GM19035 (cell line): ENCODE measurements at regions not wholly inside any gene's neighbourhood (a gene's known extent, or its start where the extent isn't known, plus 50 kb on each side); places are given as distances from the start of the nearest gene placed in this dataset.

Source experiments
- ATAC-seq: cut with Tn5 transposase; IDR thresholded peaks from one replicate; pipeline ENCODE4 v1.9.1; 2021; ENCODE audit not compliant: unreplicated experiment

GRCh38 chr1:39085174-39085573 lies 59.0 kb downstream of the NDUFS5 start:
- ATAC-seq = no peak

DNA sequence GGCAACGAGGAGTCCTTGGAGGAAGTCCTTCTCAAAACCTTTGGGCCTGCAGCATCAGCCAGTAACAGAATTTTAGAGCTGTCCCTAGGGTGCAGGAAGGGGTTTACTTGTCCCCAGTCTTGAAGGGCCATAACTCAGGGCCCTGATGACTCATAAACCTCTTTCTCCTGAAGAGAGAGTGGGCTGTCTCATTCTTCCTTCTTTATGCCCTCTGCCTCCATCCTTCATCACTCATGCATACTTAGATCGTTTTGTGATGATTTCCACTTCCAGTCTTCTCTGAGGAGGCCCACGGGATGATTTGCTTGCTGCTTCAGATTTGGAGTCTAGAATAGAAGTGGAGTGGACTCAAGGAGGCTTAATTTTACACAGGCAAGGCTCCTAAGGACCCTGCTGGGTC lies 60.2 kb downstream of the NDUFS5 start:
- ATAC-seq = no peak

- no peak for ATAC-seq
Measured at GRCh38 chr1:39086865-39087409, 60.8 kb downstream of the NDUFS5 start.

DNA sequence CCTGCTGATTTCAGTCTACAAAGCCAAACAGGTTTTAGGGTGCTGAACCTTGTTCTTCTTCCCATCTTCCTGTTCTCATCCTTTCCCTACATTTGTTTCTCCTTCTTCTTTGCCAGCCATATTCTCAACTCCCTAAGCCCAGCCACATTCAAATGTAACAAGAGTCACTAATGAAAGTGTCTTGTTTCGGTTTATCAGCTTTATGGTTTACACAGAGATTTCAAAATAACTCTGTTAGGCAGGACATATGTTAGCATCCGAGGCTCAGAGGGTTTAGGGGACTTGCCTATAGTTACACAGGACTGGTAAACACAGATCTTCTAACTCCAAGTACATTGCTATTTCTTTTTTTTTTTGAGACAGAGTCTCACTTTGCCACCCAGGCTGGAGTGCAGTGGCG lies 61.3 kb downstream of the NDUFS5 start:
- no peak for ATAC-seq

DNA sequence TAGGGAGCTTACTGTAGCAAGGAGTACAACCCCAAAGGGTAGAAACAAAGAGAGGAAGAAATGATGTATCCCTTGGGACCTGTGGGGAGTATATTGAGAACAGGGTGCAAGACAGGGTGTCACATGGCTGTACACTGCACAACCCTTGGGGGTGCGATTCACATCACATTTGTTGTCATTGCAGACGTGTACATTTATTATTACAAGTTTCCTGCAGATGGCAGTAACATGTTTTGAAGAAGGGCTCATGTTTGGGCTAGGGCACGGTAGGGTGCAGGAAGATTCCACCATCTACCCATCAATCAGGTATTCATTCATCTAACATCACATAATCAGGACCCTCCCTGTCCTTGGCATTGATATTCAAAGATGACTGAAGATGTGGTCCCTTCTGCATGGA lies 62.5 kb downstream of the NDUFS5 start:
- ATAC-seq = no peak

DNA sequence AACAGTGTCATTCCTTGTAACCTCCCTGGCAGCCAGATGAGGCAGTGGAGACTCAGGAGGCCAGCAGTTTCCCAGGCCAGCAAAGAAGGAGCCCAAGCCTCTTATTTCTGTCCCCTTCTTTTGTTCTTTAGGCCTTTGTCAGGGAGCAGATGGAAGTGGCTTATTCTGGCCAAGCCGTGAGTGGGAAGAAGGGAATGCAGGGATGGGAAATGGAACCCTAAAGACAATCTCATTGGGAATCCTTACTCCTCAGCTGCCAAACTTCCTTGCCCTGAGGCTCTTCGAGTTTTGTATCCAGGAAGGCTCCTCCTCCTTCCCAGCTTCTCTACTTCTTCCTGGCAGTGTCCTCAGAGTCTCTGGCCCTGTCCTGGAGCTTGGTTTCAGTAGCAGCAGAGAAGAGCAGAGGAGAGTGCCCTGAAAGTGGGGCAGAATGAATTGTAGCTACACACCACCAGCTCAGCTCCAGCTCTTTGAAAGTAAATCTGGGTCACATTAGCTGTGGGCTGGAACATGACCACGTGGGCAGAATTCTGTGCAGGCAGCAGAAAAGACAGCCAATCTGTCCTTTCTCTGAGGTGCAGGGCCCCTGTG lies 63.9 kb downstream of the NDUFS5 start:
- no peak for ATAC-seq

DNA sequence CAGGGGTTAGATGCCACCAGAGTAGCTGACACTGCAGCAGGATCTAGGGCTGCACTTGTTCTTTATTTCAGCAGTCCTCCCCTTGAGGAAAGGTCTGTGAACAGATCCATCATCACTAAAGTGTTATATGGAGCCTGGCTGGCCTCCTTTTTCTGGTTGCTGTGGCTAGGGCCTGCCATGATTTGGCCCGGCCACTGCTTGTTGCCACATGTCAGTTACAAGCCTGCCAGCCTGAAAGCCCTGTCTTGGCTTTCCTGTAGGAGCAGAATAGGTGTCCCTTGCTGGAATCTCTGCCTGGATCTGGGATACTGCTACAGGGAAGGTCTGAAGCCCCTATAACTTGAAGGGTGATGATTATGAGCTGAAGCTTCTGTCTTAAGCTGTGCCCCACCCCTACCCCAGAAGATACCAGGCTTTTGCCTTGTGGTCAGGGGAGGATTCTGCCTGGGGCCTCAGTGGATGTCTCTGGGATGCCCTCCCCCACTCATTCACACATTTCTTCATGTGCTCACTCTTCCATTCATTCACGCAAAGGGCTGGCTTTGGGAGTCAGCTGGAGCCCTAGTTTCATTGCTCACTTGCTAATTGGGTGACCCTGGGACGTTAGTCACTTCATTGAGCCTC lies 64.7 kb downstream of the NDUFS5 start:
- ATAC-seq = no peak

DNA sequence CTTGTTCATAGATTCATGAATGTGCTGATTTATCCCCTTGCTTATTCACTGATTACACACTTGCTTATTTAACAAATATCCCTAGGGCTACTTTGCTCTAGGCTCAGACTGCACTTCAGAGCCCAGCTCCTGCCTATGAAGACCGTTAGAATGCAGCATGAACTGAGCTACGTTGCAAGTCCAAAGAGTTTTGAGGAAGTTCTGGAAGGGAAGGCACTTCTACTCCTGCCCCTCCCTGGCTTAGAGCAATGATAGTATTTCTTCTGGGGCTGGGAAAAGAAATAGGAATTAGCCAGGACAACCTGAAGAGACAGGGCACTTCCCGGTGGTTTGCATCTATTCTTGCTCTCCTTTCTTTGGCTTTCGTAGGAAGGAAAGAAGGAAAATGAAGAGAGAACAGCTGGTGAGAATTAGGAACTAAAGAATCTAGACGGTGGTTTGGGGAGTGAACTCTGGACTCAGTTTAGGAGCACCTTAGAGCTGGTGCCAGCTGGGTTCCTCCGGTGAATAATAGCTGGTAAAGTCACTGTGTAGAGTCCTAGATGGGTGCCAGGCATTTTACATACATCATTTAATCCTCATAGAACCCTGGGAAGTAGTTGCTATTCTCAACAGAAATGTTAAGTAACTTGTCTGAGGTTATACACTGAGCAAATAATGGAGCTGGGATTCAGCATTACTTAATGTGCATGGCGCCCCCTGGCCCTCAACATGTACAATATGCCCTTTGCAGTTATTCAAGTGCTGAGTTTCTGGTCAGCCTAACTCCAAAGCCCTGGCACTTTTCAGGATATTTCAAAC lies 65.9 kb downstream of the NDUFS5 start:
- no peak for ATAC-seq

GRCh38 chr1:39094685-39095084 lies 68.5 kb downstream of the NDUFS5 start:
- ATAC-seq = no peak

DNA sequence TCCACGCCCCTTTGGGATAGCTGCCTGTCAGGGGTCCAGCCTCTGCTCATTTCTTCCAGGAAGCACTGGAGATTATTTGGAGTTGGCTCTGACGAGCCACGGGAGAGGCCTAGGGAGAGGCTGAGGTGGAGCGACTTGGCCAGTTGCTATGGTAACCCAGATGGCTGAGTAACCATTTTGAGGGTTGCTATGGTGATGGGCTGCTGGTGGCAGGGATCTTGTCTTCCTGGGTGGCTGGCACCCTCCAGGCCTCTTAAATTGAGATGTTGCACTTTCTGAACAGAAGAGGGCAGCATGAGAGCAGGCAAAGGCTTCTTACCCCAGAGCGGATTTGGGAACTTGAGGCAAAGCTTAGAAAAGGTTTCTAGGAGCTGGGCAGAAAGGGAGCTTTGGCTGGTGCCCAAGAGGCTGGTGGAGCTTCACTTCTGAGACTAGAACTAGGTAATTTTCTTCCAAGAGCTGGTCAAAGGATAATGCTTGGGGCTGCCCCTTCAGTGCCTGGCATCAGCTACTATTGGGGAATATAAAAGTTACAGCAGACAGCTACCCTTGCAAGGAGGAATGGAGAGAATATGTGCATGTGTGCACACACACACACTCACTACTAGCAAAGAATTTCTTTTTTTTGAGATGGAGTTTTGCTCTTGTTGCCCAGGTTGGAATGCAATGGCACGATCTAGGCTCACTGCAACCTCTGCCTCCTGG lies 72.5 kb downstream of the NDUFS5 start:
- no peak for ATAC-seq

DNA sequence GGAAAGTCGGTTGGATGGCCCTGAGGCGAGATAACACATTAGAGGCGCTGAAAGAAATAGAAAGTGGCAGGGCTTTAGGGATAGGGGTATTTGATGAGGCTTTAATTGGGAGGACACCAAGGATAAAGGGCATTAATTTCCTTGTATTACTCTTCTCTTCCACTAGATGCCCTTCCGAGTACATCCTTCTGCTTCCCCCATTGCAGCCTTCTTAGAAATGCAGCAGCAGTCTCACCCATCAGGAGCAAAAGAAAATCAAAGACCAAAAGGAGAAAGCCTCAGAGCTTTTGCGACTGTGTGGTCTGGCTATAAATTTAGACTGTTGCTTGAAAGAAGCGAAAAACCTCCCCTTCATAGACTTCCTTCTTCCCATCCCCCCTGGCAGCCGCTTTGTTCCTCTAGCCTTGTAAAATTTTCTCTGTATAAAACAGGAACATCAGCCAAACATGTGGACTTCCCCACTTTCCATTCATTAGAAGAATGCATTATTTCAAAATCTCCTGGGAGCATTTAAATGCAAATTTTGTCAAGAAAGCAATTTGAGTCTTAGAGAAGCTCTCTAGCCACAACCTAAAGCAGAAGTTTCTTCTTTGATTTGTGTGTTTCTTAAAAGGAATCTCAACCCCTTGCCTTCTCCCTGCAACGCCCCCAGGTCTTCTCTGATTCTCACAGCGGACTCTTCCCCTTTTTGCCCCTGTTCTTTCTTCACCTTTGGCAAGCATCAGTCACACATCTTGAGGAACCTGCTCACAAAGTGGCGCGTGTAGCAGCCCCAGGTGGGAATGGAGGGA lies 76.6 kb downstream of the NDUFS5 start:
- ATAC-seq = no peak

DNA sequence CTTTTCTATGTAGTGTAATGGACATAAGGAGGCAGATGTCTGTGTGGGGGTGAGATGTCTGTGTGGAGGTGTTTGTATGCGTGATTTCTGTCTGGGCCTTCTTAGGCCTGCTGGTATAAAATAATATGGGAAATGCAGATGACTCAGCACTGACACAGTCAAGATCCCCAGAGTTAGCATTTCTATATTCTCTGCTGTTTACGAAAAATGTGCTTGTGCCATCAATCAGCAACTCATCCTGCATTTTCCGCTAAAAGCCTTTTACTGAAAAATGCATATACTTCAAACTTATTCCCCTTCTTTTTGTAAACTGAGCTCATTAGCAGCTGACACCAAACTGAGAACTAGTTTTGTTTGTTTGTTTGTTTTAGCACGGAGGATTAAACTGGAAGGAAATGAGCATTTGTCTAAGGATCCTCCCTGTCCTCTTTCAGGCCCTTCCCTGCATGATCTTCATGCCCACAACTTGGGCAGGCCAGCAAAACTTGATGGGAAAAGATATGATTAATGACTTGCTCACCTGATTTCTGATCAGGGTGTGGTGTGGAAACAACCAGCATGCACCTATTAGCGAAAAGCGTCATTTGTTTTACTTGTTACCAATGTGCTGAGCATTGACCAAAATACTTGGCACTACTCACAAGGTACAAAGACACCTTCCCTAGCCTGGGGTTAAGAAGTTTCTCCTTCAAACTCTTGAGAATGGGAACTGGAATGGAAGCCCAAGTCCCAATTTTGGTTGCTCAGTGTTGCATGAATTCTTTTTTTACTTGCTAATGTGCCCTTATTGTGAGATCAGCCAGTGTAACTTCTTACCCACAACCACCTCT lies 77.4 kb downstream of the NDUFS5 start:
- ATAC-seq = no peak

GRCh38 chr1:39104158-39105060 lies 78.3 kb downstream of the NDUFS5 start:
- ATAC-seq = no peak

- ATAC-seq = peak; percentile 52
Measured at GRCh38 chr1:39105061-39105840, 79.1 kb downstream of the NDUFS5 start.

DNA sequence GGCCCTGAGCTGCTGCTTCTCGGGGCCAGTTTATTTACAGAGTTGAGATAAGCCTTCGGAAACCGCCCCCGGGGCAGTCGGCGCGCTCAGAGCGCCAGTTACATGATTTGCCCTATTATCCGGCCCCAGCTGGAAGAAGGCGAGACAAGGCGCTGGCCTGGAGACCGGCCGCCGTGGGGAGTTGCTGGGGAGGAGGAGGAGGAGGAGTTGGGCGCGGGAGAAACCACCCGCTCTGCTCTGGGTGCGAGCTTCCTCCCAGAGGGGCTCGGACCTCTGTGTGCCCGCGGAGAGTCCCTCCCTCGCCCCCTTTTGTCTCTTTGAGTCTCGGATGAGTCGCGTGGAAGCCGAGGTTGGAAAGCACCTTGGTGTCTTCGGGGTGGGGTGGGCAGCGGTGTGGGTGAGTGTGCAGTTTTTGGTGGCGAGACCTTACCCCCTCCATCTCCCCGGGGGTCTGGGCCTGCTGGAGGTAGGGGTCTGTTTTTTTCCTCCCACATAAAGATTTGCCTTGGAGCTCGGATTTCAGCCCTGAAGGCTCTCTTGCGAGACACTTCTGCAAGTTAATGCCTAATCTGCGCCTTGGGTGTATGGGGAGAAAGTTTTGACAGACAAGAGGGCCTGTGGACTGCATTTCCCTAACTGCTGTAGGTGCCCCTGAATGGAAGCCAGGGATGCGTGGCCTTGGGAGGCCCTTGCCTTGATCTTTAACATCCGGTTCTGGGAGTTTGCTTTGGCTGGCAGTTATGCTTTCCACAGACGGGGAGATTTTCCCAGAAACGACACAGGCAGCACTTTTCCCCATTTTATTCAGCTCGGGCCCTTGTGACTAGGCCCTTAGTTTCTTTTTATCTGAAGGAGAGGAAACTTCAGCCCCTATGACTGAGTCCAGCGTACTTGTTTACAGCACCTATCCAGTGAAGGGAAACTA lies 80.0 kb downstream of the NDUFS5 start:
- peak; percentile 39 for ATAC-seq

- ATAC-seq = no peak
Measured at GRCh38 chr1:39106801-39107327, 80.7 kb downstream of the NDUFS5 start.
